A549 (cell line): ENCODE measurements at regions not wholly inside any gene's neighbourhood (a gene's known extent, or its start where the extent isn't known, plus 50 kb on each side); places are given as distances from the start of the nearest gene placed in this dataset.

Experiments
- ATAC-seq, 2 experiments: fragments of 200-7000 bp in 1 of 2; fragments of >200 bp in 1 of 2; cut with Nextera tagmentation in 1 of 2; cut with Tn5 transposase in 1 of 2; 3 replicates each; pipeline versions ENCODE4 v1.8.0 to v1.9.1; 2018 to 2020; ENCODE audit warnings: mild to moderate bottlenecking in 1 of 2, moderate library complexity in 1 of 2
- CTCF ChIA-PET: fragments of 300-600 bp; sonication (Branson Sonifier 250); formaldehyde crosslinking; extraction: SDS; loops from one replicate; lab custom pipeline; 2021; ENCODE audit warnings: antibody characterized with exemption, inconsistent platforms; lab: Yijun Ruan, JAX
- POLR2A ChIA-PET: fragments of 350-600 bp; formaldehyde crosslinking; extraction: SDS; loops from one replicate; lab custom pipeline; 2021; ENCODE audit warnings: antibody characterized with exemption, inconsistent platforms; lab: Yijun Ruan, JAX
- DNase-seq, 2 experiments: peaks; one replicate each; pipeline versions ENCODE4 v3.0.0 to v3.0.0-alpha.2; 2011 to 2016; ENCODE audit warnings: low read depth in 1 of 2, low spot score in 1 of 2
- FAIRE-seq: peaks from 2 replicates; lab custom pipeline; 2011; peaks lifted over from hg19 to GRCh38; lab: Jason Lieb, UNC
- H3K27ac ChIP-seq, 2 experiments: fragments of >200 bp; sonication (Bioruptor Twin); formaldehyde crosslinking; 3 replicates each; pipeline ENCODE4 v1.5.1; 2016 to 2017
- H3K4me1 ChIP-seq: fragments of >200 bp; sonication (Bioruptor Twin); formaldehyde crosslinking; 3 replicates; pipeline ENCODE4 v1.6.1; 2016
- H3K4me2 ChIP-seq: fragments of >200 bp; sonication (Bioruptor Twin); formaldehyde crosslinking; 3 replicates; pipeline ENCODE4 v1.6.1; 2016
- H3K4me3 ChIP-seq: fragments of >200 bp; sonication (Bioruptor Twin); formaldehyde crosslinking; 3 replicates; pipeline ENCODE4 v1.5.1; 2016
- H3K9me3 ChIP-seq: fragments of >200 bp; sonication (Bioruptor Twin); formaldehyde crosslinking; 3 replicates; pipeline ENCODE4 v1.6.1; 2016
- ATOH8 ChIP-seq: fragments of 250-450 bp; sonication (Bioruptor Pico); IDR thresholded peaks from 2 replicates; pipeline ENCODE4 v1.5.0; 2020; ENCODE audit warnings: low read depth, mild to moderate bottlenecking, moderate library complexity
- CBX8 ChIP-seq: fragments of 200-600 bp; sonication (generic); IDR thresholded peaks from 2 replicates; pipeline ENCODE4 v1.6.1; 2016
- EHF ChIP-seq: fragments of 250-450 bp; sonication (Bioruptor Pico); IDR thresholded peaks from 2 replicates; pipeline ENCODE4 v1.5.0; 2020; ENCODE audit warnings: mild to moderate bottlenecking
- EP300 ChIP-seq, 2 experiments: fragments of >200 bp; sonication (Bioruptor Twin); formaldehyde crosslinking; IDR thresholded peaks; 2 replicates in 1 of 2; 3 replicates in 1 of 2; pipeline ENCODE4 v1.6.1; 2016 to 2017
- ESRRA ChIP-seq: fragments of 150-350 bp; IDR thresholded peaks from 2 replicates; pipeline ENCODE4 v1.6.1; 2014; ENCODE audit warnings: mild to moderate bottlenecking, low read length, borderline replicate concordance
- FOSL2 ChIP-seq, 2 experiments: fragments of 450-650 bp in 1 of 2; fragments of >200 bp in 1 of 2; sonication (Bioruptor Twin) in 1 of 2; formaldehyde crosslinking; IDR thresholded peaks; 2 replicates each; pipeline versions ENCODE4 v1.5.0 to v1.6.1; 2016 to 2020; ENCODE audit warnings: mild to moderate bottlenecking in 1 of 2, moderate library complexity in 1 of 2
- FOXS1 ChIP-seq: fragments of 250-450 bp; sonication (Bioruptor Pico); IDR thresholded peaks from 2 replicates; pipeline ENCODE4 v1.5.0; 2020; ENCODE audit warnings: mild to moderate bottlenecking, moderate library complexity
- HES2 ChIP-seq: fragments of >200 bp; sonication (Bioruptor Twin); formaldehyde crosslinking; IDR thresholded peaks from 2 replicates; pipeline ENCODE4 v1.6.1; 2016
- HMGXB4 ChIP-seq: fragments of 250-450 bp; sonication (Bioruptor Pico); IDR thresholded peaks from 2 replicates; pipeline ENCODE4 v1.5.0; 2021; ENCODE audit warnings: mild to moderate bottlenecking, moderate library complexity, borderline replicate concordance
- HOXA7 ChIP-seq: fragments of 250-450 bp; sonication (Bioruptor Pico); IDR thresholded peaks from 2 replicates; pipeline ENCODE4 v1.5.0; 2020; ENCODE audit warnings: mild to moderate bottlenecking, moderate library complexity
- JUN ChIP-seq, 2 experiments: fragments of >200 bp; sonication (Bioruptor Twin); formaldehyde crosslinking; IDR thresholded peaks; 2 replicates in 1 of 2; 3 replicates in 1 of 2; pipeline ENCODE4 v1.6.1; 2016 to 2017
- MYC ChIP-seq: IDR thresholded peaks from 2 replicates; pipeline ENCODE4 v1.6.1; 2012; ENCODE audit warnings: mild to moderate bottlenecking, inconsistent platforms, low read length, improper control_type of control experiment, borderline replicate concordance
- PBX3 ChIP-seq: IDR thresholded peaks from 2 replicates; pipeline ENCODE4 v1.6.1; 2012
- POLR2A ChIP-seq: IDR thresholded peaks from 2 replicates; pipeline ENCODE4 v1.6.1; 2012; ENCODE audit warnings: mild to moderate bottlenecking, low read length
- RFX5 ChIP-seq: fragments of 450-650 bp; IDR thresholded peaks from 2 replicates; pipeline ENCODE4 v1.7.1; 2014; ENCODE audit warnings: antibody characterized with exemption, mild to moderate bottlenecking, moderate library complexity
- RNF2 ChIP-seq: fragments of 200-600 bp; sonication (generic); IDR thresholded peaks from 2 replicates; pipeline ENCODE4 v1.6.1; 2016; ENCODE audit warnings: low read depth, mild to moderate bottlenecking, antibody characterized with exemption, moderate library complexity, borderline replicate concordance
- SMC3 ChIP-seq: fragments of >200 bp; sonication (Bioruptor Twin); formaldehyde crosslinking; IDR thresholded peaks from 3 replicates; pipeline ENCODE4 v1.6.1; 2018; ENCODE audit warnings: inconsistent platforms
- ZNF302 ChIP-seq: fragments of 250-450 bp; sonication (Bioruptor Pico); IDR thresholded peaks from 2 replicates; pipeline ENCODE4 v1.9.0; 2021; ENCODE audit warnings: inconsistent platforms, mild to moderate bottlenecking, moderate library complexity
- ZSCAN20 ChIP-seq: fragments of 250-450 bp; sonication (Bioruptor Pico); IDR thresholded peaks from 2 replicates; pipeline ENCODE4 v1.8.0; 2022; ENCODE audit warnings: mild to moderate bottlenecking, moderate library complexity
- WGBS: methylation state at CpG from one replicate; pipeline ENCODE4 v1.1.6; 2017; ENCODE audit errors: missing lambda C conversion rate; 5-methylcytosine and 5-hydroxymethylcytosine counted together

- WGBS = 87% methylated on average over 3 of the region's 3 CpGs
- no peak for FAIRE-seq
- TF ChIP-seq SMC3 = no peak
- ChIA-PET CTCF (no interaction called here), POLR2A (no interaction called here)
- no peaks in the 10 kb centered on the region for H3K9me3 ChIP-seq
- no peak for DNase-seq
- no peak for ATAC-seq
- H3K27ac ChIP-seq = no peak overlapping the region
- H3K4me1 ChIP-seq = peaks cover 5% of the 10 kb centered on the region; the same call in 2 of the 3 replicates
- H3K4me2 ChIP-seq = no peak overlapping the region
- H3K4me3 ChIP-seq = no peak overlapping the region
Observed at GRCh38 chr12:25816637-25817036, 141.8 kb upstream of the RASSF8 start.

- no peak for TF ChIP-seq RFX5
- no peak for TF ChIP-seq HMGXB4
- TF ChIP-seq EP300 (IDR thresholded peaks at IDR 0.05) = no peak
- no peak for TF ChIP-seq JUN (IDR thresholded peaks at IDR 0.05)
- TF ChIP-seq ATOH8 (CRISPR knock-in tag) = no peak
- WGBS = 33% methylated on average over 2 of the region's 2 CpGs
- H3K4me2 ChIP-seq = no peak overlapping the region
- ChIA-PET CTCF (no interaction called here), POLR2A (no interaction called here)
- FAIRE-seq = no peak
- H3K9me3 ChIP-seq = no peaks in the 10 kb centered on the region
- H3K4me1 ChIP-seq = no peaks in the 10 kb centered on the region; the same call in 1 of the 3 replicates
- no peak for ATAC-seq
- H3K4me3 ChIP-seq = no peak overlapping the region
- no peak overlapping the region for H3K27ac ChIP-seq
- no peak for DNase-seq
Observed at GRCh38 chr12:25817166-25817565, 141.3 kb upstream of the RASSF8 start.

GRCh38 chr12:25818596-25819390, 139.7 kb upstream of the RASSF8 start:
- TF ChIP-seq FOXS1 (no peak), PBX3 (no peak), HES2 (no peak), RFX5 (no peak), ESRRA (no peak), POLR2A (no peak), ZSCAN20 (CRISPR knock-in tag) (no peak), FOSL2 (IDR thresholded peaks at IDR 0.05) (no peak), FOSL2 (CRISPR knock-in tag; IDR thresholded peaks at IDR 0.05) (no peak), HOXA7 (CRISPR knock-in tag) (no peak), MYC (no peak), ZNF302 (no peak), EHF (no peak), CBX8 (no peak), RNF2 (no peak)
- POLR2A ChIA-PET = no interaction called here

More at GRCh38 chr12:25818596-25819390, 139.7 kb upstream of the RASSF8 start:
- no peak overlapping the region for H3K4me2 ChIP-seq
- H3K27ac ChIP-seq = no peak overlapping the region
- H3K4me3 ChIP-seq = no peak overlapping the region
- FAIRE-seq (no peak), ATAC-seq (no peak), DNase-seq (no peak)
- no peaks in the 10 kb centered on the region for H3K4me1 ChIP-seq
- no peaks in the 10 kb centered on the region for H3K9me3 ChIP-seq
- CTCF ChIA-PET = no interaction called here
